ENCODE measurements at regions not wholly inside any gene's neighbourhood (a gene's known extent, or its start where the extent isn't known, plus 50 kb on each side); places are given as distances from the start of the nearest gene placed in this dataset.

GRCh38 chr5:6825678-6826244 is 112.5 kb downstream of the TENT4A start:
- no peak for DNase-seq (ENCODE audit: extremely low read depth, low read depth)
- TF ChIP-seq CTCF (IDR thresholded peaks at IDR 0.05; ENCODE audit: low read depth, low read length) = no peak

GRCh38 chr5:6826756-6827155 is 113.5 kb downstream of the TENT4A start:
- no peak for DNase-seq (ENCODE audit: extremely low read depth, low read depth)
- TF ChIP-seq CTCF (IDR thresholded peaks at IDR 0.05; ENCODE audit: low read depth, low read length) = no peak

- no peak for TF ChIP-seq CTCF (IDR thresholded peaks at IDR 0.05; ENCODE audit: low read depth, low read length)
- no peak for DNase-seq (ENCODE audit: extremely low read depth, low read depth)
Observed at GRCh38 chr5:6827526-6828219, 114.4 kb downstream of the TENT4A start.

GRCh38 chr5:6829150-6829784 is 116.0 kb downstream of the TENT4A start:
- no peak for TF ChIP-seq CTCF (IDR thresholded peaks at IDR 0.05; ENCODE audit: low read depth, low read length)
- DNase-seq (ENCODE audit: extremely low read depth, low read depth) = no peak

- no peak for TF ChIP-seq CTCF (IDR thresholded peaks at IDR 0.05; ENCODE audit: low read depth, low read length)
- DNase-seq (ENCODE audit: extremely low read depth, low read depth) = no peak
Observed at GRCh38 chr5:6830643-6831239, 117.5 kb downstream of the TENT4A start.

GRCh38 chr5:6831678-6832671 is 118.7 kb downstream of the TENT4A start:
- no peak for DNase-seq (ENCODE audit: extremely low read depth, low read depth)
- TF ChIP-seq CTCF (IDR thresholded peaks at IDR 0.05; ENCODE audit: low read depth, low read length) = no peak
